Uterus (tissue), 2 donors: ENCODE measurements at regions not wholly inside any gene's neighbourhood (a gene's known extent, or its start where the extent isn't known, plus 50 kb on each side); places are given as distances from the start of the nearest gene placed in this dataset.

ENCODE experiments used
- POLR2A ChIP-seq, 2 donors: fragments of 450-650 bp; IDR thresholded peaks; one replicate each; pipeline ENCODE4 v1.6.1; 2016; ENCODE audit warnings: antibody characterized with exemption in 2 of 2, mild to moderate bottlenecking in 1 of 2, moderate library complexity in 1 of 2
- TF ChIP-seq, protein P1 (sequence below), 4 experiments: fragments of 200-600 bp in 2 of 4; fragments of 450-650 bp in 2 of 4; sonication (generic) in 2 of 4; IDR thresholded peaks; one replicate each; pipeline ENCODE4 v1.5.1; 2016 to 2019; ENCODE audit warnings: antibody characterized with exemption in 4 of 4, mild to moderate bottlenecking in 2 of 4, moderate library complexity in 1 of 4

- TF ChIP-seq, protein P1, sequence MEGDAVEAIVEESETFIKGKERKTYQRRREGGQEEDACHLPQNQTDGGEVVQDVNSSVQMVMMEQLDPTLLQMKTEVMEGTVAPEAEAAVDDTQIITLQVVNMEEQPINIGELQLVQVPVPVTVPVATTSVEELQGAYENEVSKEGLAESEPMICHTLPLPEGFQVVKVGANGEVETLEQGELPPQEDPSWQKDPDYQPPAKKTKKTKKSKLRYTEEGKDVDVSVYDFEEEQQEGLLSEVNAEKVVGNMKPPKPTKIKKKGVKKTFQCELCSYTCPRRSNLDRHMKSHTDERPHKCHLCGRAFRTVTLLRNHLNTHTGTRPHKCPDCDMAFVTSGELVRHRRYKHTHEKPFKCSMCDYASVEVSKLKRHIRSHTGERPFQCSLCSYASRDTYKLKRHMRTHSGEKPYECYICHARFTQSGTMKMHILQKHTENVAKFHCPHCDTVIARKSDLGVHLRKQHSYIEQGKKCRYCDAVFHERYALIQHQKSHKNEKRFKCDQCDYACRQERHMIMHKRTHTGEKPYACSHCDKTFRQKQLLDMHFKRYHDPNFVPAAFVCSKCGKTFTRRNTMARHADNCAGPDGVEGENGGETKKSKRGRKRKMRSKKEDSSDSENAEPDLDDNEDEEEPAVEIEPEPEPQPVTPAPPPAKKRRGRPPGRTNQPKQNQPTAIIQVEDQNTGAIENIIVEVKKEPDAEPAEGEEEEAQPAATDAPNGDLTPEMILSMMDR (IDR thresholded peaks at IDR 0.05), result no peak
- TF ChIP-seq POLR2A (IDR thresholded peaks at IDR 0.05), result no peak
Measured at GRCh38 chr7:42348071-42348470, 111.1 kb upstream of the GLI3 start.
